ENCODE measurements at regions not wholly inside any gene's neighbourhood (a gene's known extent, or its start where the extent isn't known, plus 50 kb on each side); places are given as distances from the start of the nearest gene placed in this dataset.

GRCh38 chr21:15620892-15621291 is 108.9 kb upstream of the USP25 start:
- no peak overlapping the region for H3K4me3 ChIP-seq (replicated peaks; ENCODE audit: insufficient read depth, low read length)
- no peak for DNase-seq (ENCODE audit: low read depth in 1 of 2, low spot score in 1 of 2)
- H3K27ac ChIP-seq (replicated peaks): no peak overlapping the region
- no peaks in the 10 kb centered on the region for H3K27me3 ChIP-seq (ENCODE audit: insufficient read depth, poor library complexity, severe bottlenecking)
- no peak for TF ChIP-seq REST (IDR thresholded peaks at IDR 0.05; ENCODE audit: insufficient replicate concordance, low read depth)
- no peak for TF ChIP-seq GABPA (IDR thresholded peaks at IDR 0.05; ENCODE audit: low read depth)
- TF ChIP-seq POLR2AphosphoS5 (IDR thresholded peaks at IDR 0.05; ENCODE audit: low read depth): no peak
- TF ChIP-seq CTCF (IDR thresholded peaks at IDR 0.05; ENCODE audit: insufficient read depth, low read length): no peak
- no peak for TF ChIP-seq SPI1 (IDR thresholded peaks at IDR 0.05; ENCODE audit: borderline replicate concordance, low read depth)

GRCh38 chr21:15624646-15625045 is 105.1 kb upstream of the USP25 start:
- TF ChIP-seq POLR2AphosphoS5 (IDR thresholded peaks at IDR 0.05; ENCODE audit: low read depth): no peak
- no peak for TF ChIP-seq REST (IDR thresholded peaks at IDR 0.05; ENCODE audit: insufficient replicate concordance, low read depth)
- no peak for TF ChIP-seq GABPA (IDR thresholded peaks at IDR 0.05; ENCODE audit: low read depth)
- TF ChIP-seq CTCF (IDR thresholded peaks at IDR 0.05; ENCODE audit: insufficient read depth, low read length): no peak
- DNase-seq (ENCODE audit: low read depth in 1 of 2, low spot score in 1 of 2): no peak
- Histone ChIP-seq H3K27me3 (ENCODE audit: insufficient read depth, poor library complexity, severe bottlenecking) (no peaks in the 10 kb centered on the region), H3K4me3 (replicated peaks; ENCODE audit: insufficient read depth, low read length) (no peak overlapping the region), H3K27ac (replicated peaks) (no peak overlapping the region)

GRCh38 chr21:15625363-15625762 is 104.4 kb upstream of the USP25 start:
- Histone ChIP-seq H3K27me3 (ENCODE audit: insufficient read depth, poor library complexity, severe bottlenecking) (no peaks in the 10 kb centered on the region), H3K27ac (replicated peaks) (no peak overlapping the region), H3K4me3 (replicated peaks; ENCODE audit: insufficient read depth, low read length) (no peak overlapping the region)
- TF ChIP-seq GABPA (IDR thresholded peaks at IDR 0.05; ENCODE audit: low read depth) (no peak), CTCF (IDR thresholded peaks at IDR 0.05; ENCODE audit: insufficient read depth, low read length) (no peak), POLR2AphosphoS5 (IDR thresholded peaks at IDR 0.05; ENCODE audit: low read depth) (no peak), SPI1 (IDR thresholded peaks at IDR 0.05; ENCODE audit: borderline replicate concordance, low read depth) (no peak), REST (IDR thresholded peaks at IDR 0.05; ENCODE audit: insufficient replicate concordance, low read depth) (no peak)
- no peak for DNase-seq (ENCODE audit: low read depth in 1 of 2, low spot score in 1 of 2)
